Neural cell (in vitro differentiated cells): ENCODE measurements at regions not wholly inside any gene's neighbourhood (a gene's known extent, or its start where the extent isn't known, plus 50 kb on each side); places are given as distances from the start of the nearest gene placed in this dataset.

ENCODE experiments used
- H2AFZ ChIP-seq: fragments of 200-600, 300-800 bp; sonication (generic), shearing (Covaris generic); 2 replicates; pipeline ENCODE4 v1.6.0; 2014; ENCODE audit warnings: low read depth, mild to moderate bottlenecking, antibody characterized with exemption, low read length, moderate library complexity
- H3F3A ChIP-seq: fragments of 200-600 bp; shearing (Covaris generic); 2 replicates; pipeline ENCODE4 v1.6.1; 2016; ENCODE audit warnings: mild to moderate bottlenecking, moderate library complexity, mixed read lengths, antibody characterized with exemption, low read length; ENCODE audit not compliant: insufficient read depth, poor library complexity, severe bottlenecking
- H3K27ac ChIP-seq: fragments of 200-600, 300-800 bp; sonication (generic), shearing (Covaris generic); 2 replicates; pipeline ENCODE4 v1.5.1; 2014; ENCODE audit warnings: mild to moderate bottlenecking, low read length, moderate library complexity
- H3K27me3 ChIP-seq: fragments of 300-800, 200-600 bp; sonication (generic), shearing (Covaris generic); 2 replicates; pipeline ENCODE4 v1.6.0; 2014; ENCODE audit warnings: mild to moderate bottlenecking, low read depth, low read length, moderate library complexity; ENCODE audit not compliant: insufficient read depth
- H3K36me3 ChIP-seq: fragments of 300-800, 200-600 bp; sonication (generic), shearing (Covaris generic); 2 replicates; pipeline ENCODE4 v1.5.1; 2014; ENCODE audit warnings: mild to moderate bottlenecking, antibody characterized with exemption, low read length, moderate library complexity; ENCODE audit not compliant: insufficient read depth
- H3K4me2 ChIP-seq: fragments of 300-800, 200-600 bp; sonication (generic), shearing (Covaris generic); 2 replicates; pipeline ENCODE4 v1.6.0; 2014; ENCODE audit warnings: mild to moderate bottlenecking, low read length
- H3K4me3 ChIP-seq: fragments of 300-800, 200-600 bp; sonication (generic), shearing (Covaris generic); 2 replicates; pipeline ENCODE4 v1.5.1; 2014; ENCODE audit warnings: mild to moderate bottlenecking, low read length, moderate library complexity
- H3K79me2 ChIP-seq: fragments of 200-600 bp; shearing (Covaris generic); replicated peaks from 2 replicates; pipeline ENCODE4 v1.6.0; 2014; ENCODE audit warnings: mild to moderate bottlenecking, low read length, moderate library complexity; ENCODE audit not compliant: insufficient read depth
- H3K9ac ChIP-seq: fragments of 300-800, 200-600 bp; sonication (generic), shearing (Covaris generic); 2 replicates; pipeline ENCODE4 v1.6.1; 2016; ENCODE audit warnings: mild to moderate bottlenecking, low read length, mixed read lengths
- H3K9me2 ChIP-seq: fragments of 200-600 bp; shearing (Covaris generic); 2 replicates; pipeline ENCODE4 v1.6.1; 2016; ENCODE audit warnings: mild to moderate bottlenecking, low read length, mixed read lengths; ENCODE audit not compliant: insufficient read depth
- H3K9me3 ChIP-seq: fragments of 200-600, 300-800 bp; sonication (generic), shearing (Covaris generic); 2 replicates; pipeline ENCODE4 v1.6.1; 2016; ENCODE audit warnings: mild to moderate bottlenecking, mixed run types, low read length, moderate library complexity, mixed read lengths
- H4K20me1 ChIP-seq: fragments of 200-600 bp; shearing (Covaris generic); 2 replicates; pipeline ENCODE4 v1.6.1; 2016; ENCODE audit warnings: mild to moderate bottlenecking, mixed run types; ENCODE audit not compliant: insufficient read depth
- CTCF ChIP-seq: fragments of 450-650 bp; IDR thresholded peaks from 2 replicates; pipeline ENCODE4 v1.5.1; 2014; ENCODE audit warnings: antibody characterized with exemption, mild to moderate bottlenecking, moderate library complexity; ENCODE audit not compliant: poor library complexity, severe bottlenecking
- EP300 ChIP-seq: fragments of 450-650 bp; conservative IDR thresholded peaks from 2 replicates; pipeline ENCODE4 v1.6.1; 2014; ENCODE audit warnings: antibody characterized with exemption, mild to moderate bottlenecking, moderate library complexity; ENCODE audit not compliant: poor library complexity, severe bottlenecking
- EZH2 ChIP-seq: fragments of 200-600, 300-800 bp; shearing (Covaris generic), sonication (generic); IDR thresholded peaks from 2 replicates; pipeline ENCODE4 v1.6.1; 2014; ENCODE audit warnings: antibody characterized with exemption, low read length, borderline replicate concordance, mild to moderate bottlenecking; ENCODE audit not compliant: insufficient read depth, poor library complexity, severe bottlenecking
- MXI1 ChIP-seq: fragments of 450-650 bp; conservative IDR thresholded peaks from 2 replicates; pipeline ENCODE4 v1.6.1; 2014; ENCODE audit warnings: antibody characterized with exemption, mild to moderate bottlenecking; ENCODE audit not compliant: poor library complexity, severe bottlenecking
- POLR2AphosphoS5 ChIP-seq: IDR thresholded peaks from 2 replicates; pipeline ENCODE4 v1.6.1; 2012
- RAD21 ChIP-seq: fragments of 450-650 bp; conservative IDR thresholded peaks from 2 replicates; pipeline ENCODE4 v1.6.1; 2014; ENCODE audit warnings: antibody characterized with exemption, mild to moderate bottlenecking, moderate library complexity
- REST ChIP-seq: IDR thresholded peaks from 2 replicates; pipeline ENCODE4 v1.6.1; 2012; ENCODE audit warnings: borderline replicate concordance
- SMC3 ChIP-seq: fragments of 450-650 bp; conservative IDR thresholded peaks from 2 replicates; pipeline ENCODE4 v1.6.1; 2014; ENCODE audit warnings: antibody characterized with exemption, mild to moderate bottlenecking, moderate library complexity; ENCODE audit not compliant: poor library complexity
- TAF1 ChIP-seq: IDR thresholded peaks from 2 replicates; pipeline ENCODE4 v1.6.1; 2012; ENCODE audit warnings: low read depth

GRCh38 chr12:40569626-40570179 is 122.5 kb upstream of the CNTN1 start:
- no peaks in the 10 kb centered on the region for H3K36me3 ChIP-seq
- no peaks in the 10 kb centered on the region for H3K79me2 ChIP-seq
- H2AFZ ChIP-seq: no peak overlapping the region
- H3K9me2 ChIP-seq: no peaks in the 10 kb centered on the region
- H3K27ac ChIP-seq: no peak overlapping the region
- H3K9me3 ChIP-seq: no peaks in the 10 kb centered on the region
- TF ChIP-seq CTCF: no peak
- H3K27me3 ChIP-seq: no peaks in the 10 kb centered on the region
- no peak overlapping the region for H3K4me3 ChIP-seq
- no peaks in the 10 kb centered on the region for H4K20me1 ChIP-seq
- H3K9ac ChIP-seq: no peak overlapping the region
- no peak overlapping the region for H3K4me2 ChIP-seq
- H3F3A ChIP-seq: no peaks in the 10 kb centered on the region

- H3K27ac ChIP-seq: no peak overlapping the region
- H3F3A ChIP-seq: no peaks in the 10 kb centered on the region
- no peak overlapping the region for H3K4me3 ChIP-seq
- H4K20me1 ChIP-seq: no peaks in the 10 kb centered on the region
- no peaks in the 10 kb centered on the region for H3K9me3 ChIP-seq
- no peaks in the 10 kb centered on the region for H3K9me2 ChIP-seq
- no peak overlapping the region for H3K9ac ChIP-seq
- no peaks in the 10 kb centered on the region for H3K79me2 ChIP-seq
- H3K4me2 ChIP-seq: no peak overlapping the region
- H3K27me3 ChIP-seq: no peaks in the 10 kb centered on the region
- TF ChIP-seq TAF1: no peak
- no peak for TF ChIP-seq EP300
- no peak for TF ChIP-seq REST
- TF ChIP-seq MXI1: no peak
- TF ChIP-seq CTCF: no peak
- no peak for TF ChIP-seq RAD21
- no peak for TF ChIP-seq SMC3
- TF ChIP-seq POLR2AphosphoS5: no peak
- TF ChIP-seq EZH2: no peak
- H2AFZ ChIP-seq: no peak overlapping the region
- no peaks in the 10 kb centered on the region for H3K36me3 ChIP-seq
Observed at GRCh38 chr12:40573024-40573423, 119.2 kb upstream of the CNTN1 start.
